SIG-M5 treated with dmso at 0.1 percent for 504 hours (cell line): ENCODE measurements at regions not wholly inside any gene's neighbourhood (a gene's known extent, or its start where the extent isn't known, plus 50 kb on each side); places are given as distances from the start of the nearest gene placed in this dataset.
"Not testable (repeated sequence)": the region's sequence is repeated elsewhere in the genome, so short reads cannot be mapped to it uniquely, and the experiment has no call there.

Experiments used
- DNase-seq: peaks from one replicate; lab custom pipeline; 2025; ENCODE audit not compliant: unreplicated experiment; lab: John Stamatoyannopoulos, UW

GRCh38 chr11:23453522-23453921, 593.2 kb upstream of the CCDC179 start:
- DNase-seq: no peak

GRCh38 chr11:23455321-23455891, 595.1 kb upstream of the CCDC179 start:
- no peak for DNase-seq

GRCh38 chr11:23457641-23458040, 597.4 kb upstream of the CCDC179 start:
- DNase-seq: no peak

- no peak for DNase-seq
Observed at GRCh38 chr11:23471878-23472277, 611.6 kb upstream of the CCDC179 start.

GRCh38 chr11:23473782-23474181, 613.5 kb upstream of the CCDC179 start:
- DNase-seq: no peak

- no peak for DNase-seq
Observed at GRCh38 chr11:23480736-23481135, 620.5 kb upstream of the CCDC179 start.

- DNase-seq: not testable (repeated sequence)
Observed at GRCh38 chr11:23484146-23484545, 623.9 kb upstream of the CCDC179 start.

- DNase-seq: not testable (repeated sequence)
Observed at GRCh38 chr11:23484618-23485017, 624.3 kb upstream of the CCDC179 start.

GRCh38 chr11:23490557-23491235, 630.4 kb upstream of the CCDC179 start:
- DNase-seq: no peak

GRCh38 chr11:23494981-23495380, 634.7 kb upstream of the CCDC179 start:
- no peak for DNase-seq

GRCh38 chr11:23496340-23496739, 636.1 kb upstream of the CCDC179 start:
- DNase-seq: no peak

- DNase-seq: peak; percentile 1
Observed at GRCh38 chr11:23497040-23497439, 636.8 kb upstream of the CCDC179 start.

- no peak for DNase-seq
Observed at GRCh38 chr11:23502389-23502788, 642.1 kb upstream of the CCDC179 start.

GRCh38 chr11:23502826-23503225, 642.6 kb upstream of the CCDC179 start:
- DNase-seq: no peak

- no peak for DNase-seq
Observed at GRCh38 chr11:23509023-23509422, 648.7 kb upstream of the CCDC179 start.

GRCh38 chr11:23509821-23510220, 649.5 kb upstream of the CCDC179 start:
- DNase-seq: no peak

- no peak for DNase-seq
Observed at GRCh38 chr11:23519194-23519593, 658.9 kb upstream of the CCDC179 start.

- DNase-seq: no peak
Observed at GRCh38 chr11:23520226-23520960, 660.1 kb upstream of the CCDC179 start.

GRCh38 chr11:23536907-23537306, 676.6 kb upstream of the CCDC179 start:
- no peak for DNase-seq

- no peak for DNase-seq
Observed at GRCh38 chr11:23539556-23539955, 679.3 kb upstream of the CCDC179 start.

GRCh38 chr11:23540101-23540561, 679.9 kb upstream of the CCDC179 start:
- peak; percentile 23 for DNase-seq

- DNase-seq: no peak
Observed at GRCh38 chr11:23542189-23542588, 681.9 kb upstream of the CCDC179 start.
